ENCODE measurements at regions not wholly inside any gene's neighbourhood (a gene's known extent, or its start where the extent isn't known, plus 50 kb on each side); places are given as distances from the start of the nearest gene placed in this dataset.
"Not testable (repeated sequence)": the region's sequence is repeated elsewhere in the genome, so short reads cannot be mapped to it uniquely, and the experiment has no call there.

DNA sequence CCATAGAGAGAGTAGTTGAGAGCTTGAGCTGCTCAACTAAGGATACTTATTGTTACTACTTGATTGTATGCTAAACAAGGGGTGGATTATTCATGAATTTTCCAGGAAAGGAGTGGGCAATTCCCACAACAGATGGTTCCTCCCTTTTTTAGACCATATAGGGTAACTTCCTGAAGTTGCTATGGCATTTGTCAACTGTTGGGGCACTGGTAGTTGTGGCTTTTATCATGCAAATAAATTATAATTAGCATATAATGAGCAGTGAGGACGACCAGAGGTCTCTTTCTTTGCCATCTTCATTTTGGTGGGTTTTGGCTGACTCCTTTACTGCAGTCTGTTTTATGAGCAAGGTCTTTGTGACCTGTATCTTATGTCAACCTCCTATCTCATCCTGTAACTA lies 1403.5 kb upstream of the PABPC4L start:
- no peak for DNase-seq

DNA sequence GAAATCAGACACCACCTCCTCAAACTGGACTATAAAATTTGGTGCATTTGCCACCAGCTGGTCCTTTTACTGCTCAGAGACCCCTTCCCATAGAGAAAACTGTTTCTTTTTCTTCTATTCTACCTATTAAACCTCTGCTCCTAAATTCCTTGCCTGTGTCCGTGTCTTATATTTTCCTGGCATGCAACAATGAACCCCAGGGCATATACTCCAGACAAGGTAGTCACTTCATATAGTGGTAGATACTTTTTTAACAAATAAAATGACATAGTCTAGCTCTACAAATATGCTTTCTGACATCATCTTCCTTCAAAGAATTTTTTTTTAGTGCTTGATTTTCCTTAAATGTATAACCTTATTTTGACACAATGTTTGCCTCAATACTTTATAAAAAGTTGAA lies 1402.9 kb upstream of the PABPC4L start:
- no peak for DNase-seq

DNA sequence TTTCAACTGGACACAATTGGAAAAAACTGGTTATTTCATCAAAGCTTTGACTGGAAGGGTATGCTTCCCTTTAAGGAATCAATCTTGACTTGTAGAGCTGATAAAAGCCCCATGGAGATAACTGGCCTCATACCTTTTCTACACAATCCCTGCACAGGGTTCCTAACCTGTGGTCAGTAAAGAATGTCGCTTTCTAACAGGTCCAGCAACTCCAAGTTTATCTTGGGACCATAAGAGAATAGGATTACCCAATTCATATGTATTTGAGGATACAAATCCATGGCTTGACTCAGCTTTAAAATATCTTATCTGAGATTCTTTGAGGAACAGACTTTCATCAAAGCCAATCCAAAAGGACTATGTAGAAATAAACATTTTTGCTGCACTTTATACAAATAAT lies 1399.8 kb upstream of the PABPC4L start:
- DNase-seq, result no peak

DNA sequence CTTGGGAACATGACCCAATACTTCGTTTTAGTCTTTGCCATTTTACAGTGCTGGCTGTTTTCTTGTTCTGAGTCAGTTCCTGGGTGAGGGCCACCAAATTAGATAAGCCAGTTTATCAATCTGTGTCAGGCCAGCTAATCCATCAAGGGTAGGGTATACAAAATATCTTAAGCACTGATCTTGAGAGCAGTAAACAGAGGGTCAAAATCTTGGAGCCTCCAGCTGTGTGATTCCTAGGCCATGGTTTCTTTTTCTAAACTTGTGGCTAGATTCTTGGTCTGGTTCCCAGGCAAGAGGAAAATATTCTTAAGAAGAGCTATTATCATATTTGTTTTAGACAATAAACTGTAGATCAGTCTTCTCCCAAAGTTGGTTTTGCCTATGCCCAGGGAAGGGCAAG lies 1396.6 kb upstream of the PABPC4L start:
- no peak for DNase-seq

DNA sequence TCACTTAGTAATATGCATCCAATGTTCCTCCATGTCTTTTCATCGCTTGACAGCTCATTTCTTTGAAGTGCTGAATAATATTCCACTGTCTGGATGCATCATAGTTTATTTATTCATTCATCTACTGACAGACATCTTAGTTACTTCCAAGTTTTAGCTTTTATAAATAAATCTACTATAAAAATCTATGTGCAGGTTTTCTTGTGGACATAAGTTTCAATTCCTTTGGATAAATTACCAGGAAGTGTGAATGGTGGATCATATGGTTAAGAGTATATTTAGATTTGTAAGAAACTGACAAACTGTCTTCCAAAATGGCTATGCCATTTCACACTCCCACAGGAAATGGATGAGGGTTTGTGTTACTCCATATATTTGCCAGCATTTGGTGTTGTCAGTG lies 1392.9 kb upstream of the PABPC4L start:
- DNase-seq, result no peak

DNA sequence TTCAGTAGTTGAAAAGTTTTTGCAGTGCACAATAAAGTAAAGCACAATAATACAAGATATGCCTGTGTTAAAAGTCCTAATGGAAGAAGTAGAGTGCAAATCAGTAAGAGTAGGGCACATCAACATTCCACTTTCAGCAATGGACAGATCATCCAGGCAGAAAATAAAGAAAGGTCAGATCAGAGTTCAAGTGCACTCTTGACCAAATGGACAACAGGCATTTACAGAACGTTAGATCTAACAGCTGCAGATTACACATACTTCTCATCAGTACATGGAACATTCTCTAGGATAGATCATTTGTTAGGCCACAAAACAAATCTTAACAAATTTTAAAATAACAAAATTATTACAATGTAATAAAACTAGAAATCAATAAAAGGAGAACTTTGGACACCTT lies 1373.5 kb upstream of the PABPC4L start:
- DNase-seq, result no peak

DNA sequence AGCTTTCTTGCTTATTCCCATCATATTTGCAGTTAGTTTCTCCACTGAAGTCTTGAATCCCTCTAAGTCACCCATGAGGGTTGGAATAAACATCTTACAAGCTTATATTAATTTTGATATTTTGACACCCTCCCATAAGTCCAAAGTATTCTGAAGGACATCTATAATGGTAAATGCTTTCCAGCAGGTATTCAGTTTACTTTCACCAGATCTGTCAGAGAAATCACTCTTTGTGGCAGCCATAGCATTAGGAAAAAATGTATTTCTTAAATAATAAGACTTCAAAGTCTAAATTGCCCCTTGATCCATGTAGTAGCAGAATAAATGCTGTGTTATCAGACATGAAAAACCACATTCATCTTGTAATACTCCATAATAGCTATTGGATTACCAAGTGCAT lies 1371.7 kb upstream of the PABPC4L start:
- no peak for DNase-seq

DNA sequence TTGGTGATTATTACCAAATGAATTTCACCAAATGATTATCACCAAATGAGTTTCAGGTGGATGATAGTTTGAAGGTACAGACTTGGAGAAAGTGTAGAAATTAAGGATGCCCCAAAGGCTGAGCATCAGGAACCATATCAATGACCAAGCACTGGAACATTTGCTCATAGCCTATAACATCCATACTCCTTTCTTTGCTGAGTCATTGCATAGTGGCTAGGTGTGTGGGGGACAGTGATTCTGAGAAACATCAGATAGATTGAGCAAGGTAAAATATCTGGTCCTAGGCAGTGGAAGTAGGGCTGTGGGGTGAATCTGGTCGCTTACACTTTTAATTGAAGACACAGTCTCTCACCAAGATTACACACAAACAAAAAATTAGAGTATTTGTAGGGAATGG lies 1362.5 kb upstream of the PABPC4L start:
- DNase-seq, result no peak

DNA sequence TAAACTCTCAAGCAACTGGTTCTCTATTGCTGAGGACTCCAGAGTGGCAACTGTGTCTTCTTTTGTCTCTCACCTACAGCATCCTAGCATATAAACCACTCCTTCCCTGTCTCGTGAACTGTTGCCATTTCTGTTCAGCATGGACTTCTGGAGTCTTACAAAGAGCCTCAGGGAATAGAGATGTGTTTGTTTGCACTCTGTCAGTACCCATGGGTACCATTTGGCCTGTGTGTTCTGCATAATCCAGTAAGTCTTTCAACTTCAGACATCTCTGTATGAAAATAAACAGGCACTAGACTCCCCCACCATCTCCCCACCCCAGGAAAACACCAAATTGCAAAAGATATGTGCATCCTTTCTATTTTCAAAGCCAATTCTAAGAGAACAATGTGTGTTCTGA lies 1351.6 kb upstream of the PABPC4L start:
- DNase-seq, result no peak

DNA sequence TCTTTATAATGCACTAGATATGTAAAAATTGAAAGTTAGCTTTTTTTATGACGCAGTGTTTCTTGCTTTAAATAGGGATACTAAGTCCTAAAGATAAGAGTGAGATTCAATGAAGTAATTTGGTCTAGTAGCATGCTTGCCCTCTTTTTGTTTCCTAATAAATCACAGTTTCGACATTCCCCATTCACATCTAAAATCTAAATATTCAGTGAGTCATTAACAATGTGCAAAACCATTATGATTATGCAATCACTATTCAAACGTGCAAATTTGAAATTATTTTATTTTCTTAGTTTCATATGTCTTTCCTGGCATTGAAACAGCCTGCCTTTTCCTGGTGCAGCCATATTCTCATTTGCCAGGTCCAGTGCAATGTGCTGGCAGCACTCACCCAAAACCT lies 1350.5 kb upstream of the PABPC4L start:
- no peak for DNase-seq

DNA sequence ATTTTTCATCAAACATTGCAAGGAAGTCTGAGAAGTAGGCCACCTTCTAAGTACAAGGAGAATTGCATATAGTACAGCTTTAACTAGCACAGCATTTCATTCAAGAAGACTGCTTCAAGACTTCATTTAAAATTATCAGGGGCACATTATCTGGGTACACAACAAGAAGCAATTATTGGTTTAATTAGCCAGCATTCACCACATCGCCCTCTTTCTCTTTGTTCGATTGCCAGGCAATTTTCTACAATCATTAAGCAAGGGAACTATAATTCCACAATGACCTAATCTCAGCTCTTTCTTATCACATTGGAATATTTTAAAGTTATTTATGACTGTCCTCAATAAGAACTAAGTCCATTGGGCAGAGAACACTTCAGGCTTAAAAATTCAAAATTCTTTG lies 1347.1 kb upstream of the PABPC4L start:
- DNase-seq, result no peak

DNA sequence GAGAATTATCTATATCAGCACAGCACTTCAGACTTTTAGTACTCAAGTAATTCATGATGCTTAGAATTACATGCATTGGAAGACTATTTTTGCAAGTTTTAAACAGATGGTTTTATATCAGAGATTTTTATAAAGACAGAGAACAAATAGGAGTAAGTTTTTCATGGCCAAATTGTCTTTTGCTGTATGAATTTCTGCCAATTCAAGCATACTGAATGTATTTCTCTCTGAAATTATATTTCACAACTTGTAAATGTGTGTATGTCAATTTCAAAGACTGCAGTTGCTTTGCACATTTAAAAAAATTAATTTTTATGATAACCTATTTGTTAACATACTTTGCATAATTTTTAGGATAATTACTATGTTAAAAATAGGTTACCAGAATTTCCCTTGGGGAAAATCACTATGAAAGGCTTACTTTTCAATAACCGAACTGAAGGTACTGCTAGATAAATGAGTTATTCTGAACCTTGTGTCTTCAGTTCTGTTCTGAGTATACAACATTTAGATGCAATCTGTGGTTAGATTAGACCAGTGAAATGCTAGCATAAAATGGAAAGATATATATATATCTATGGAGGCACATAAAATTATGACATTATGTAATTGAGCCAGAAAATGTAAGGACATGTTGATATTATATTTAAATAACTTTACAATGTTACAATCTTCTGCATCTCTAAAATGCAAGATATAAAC lies 1344.2 kb upstream of the PABPC4L start:
- no peak for DNase-seq

DNA sequence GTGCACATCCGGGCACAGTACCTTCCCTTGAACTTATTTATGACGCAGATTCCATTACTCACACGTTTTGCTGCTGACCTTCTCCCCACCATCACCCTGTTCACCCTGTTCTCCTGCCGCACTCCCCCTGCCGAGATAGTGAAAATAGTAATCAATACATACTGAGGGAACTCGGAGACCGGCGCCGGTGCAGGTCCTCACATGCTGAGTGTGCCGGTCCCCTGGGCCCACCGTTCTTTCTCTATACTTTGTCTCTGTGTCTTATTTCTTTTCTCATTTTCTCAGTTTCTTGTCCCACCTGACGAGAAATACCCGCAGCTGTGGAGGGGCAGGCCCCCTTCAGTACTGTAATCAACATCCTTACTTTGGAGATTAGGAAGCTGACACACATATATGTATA lies 1337.1 kb upstream of the PABPC4L start:
- DNase-seq, result no peak

DNA sequence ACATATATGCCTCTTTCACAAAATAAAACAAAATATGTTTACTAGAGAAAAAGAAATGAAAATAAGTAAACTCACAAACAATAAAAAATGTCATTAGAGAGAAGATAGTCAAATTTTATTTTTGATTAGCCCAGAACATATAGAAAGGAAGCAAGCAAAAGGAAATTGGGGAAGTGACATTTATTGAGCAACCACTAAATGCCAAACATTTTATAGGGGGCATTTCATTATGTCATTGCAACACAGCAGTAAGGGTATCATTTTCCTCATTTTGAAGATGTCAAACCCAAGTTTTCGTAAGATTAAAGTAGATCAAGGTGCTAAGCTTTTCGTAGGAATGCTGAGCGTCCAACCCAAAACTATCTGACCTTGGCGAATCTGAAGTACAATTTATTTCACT lies 1331.5 kb upstream of the PABPC4L start:
- no peak for DNase-seq

DNA sequence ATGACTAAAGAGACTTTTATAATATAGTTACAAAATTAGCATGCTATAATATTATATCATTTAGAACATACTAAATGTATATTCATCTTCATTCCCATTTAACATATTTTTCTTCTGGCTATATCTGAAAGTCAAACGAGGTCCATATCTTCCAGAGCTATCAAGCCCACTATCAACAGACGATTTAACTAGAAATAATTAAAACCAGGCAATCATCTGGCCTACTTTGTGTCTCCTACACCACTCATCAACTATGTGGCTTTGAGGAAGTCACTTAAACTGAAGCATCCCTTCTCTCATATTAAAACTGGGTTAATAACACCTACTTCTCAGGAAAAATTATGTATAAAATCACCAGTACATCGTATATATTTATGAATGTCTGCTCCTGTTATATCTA lies 1330.5 kb upstream of the PABPC4L start:
- DNase-seq, result no peak

DNA sequence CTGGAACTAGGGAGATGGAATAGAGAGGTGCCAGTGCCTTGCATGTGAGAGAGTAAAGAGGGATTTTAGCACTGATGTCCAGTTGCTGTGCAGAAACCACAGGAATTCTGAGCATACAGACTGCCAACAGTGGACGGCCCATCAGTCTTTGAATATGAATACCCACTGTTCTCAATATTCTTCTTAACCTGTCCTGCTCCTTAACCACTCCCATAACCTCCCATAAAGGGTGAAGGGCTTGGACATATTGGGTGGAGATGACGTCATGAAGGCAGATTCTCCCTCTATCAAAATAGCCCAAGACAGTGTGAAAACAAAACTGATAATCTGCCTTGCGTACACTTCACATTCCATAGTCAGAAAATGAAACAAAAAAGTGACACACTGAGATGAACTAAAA lies 1313.7 kb upstream of the PABPC4L start:
- DNase-seq, result no peak

DNA sequence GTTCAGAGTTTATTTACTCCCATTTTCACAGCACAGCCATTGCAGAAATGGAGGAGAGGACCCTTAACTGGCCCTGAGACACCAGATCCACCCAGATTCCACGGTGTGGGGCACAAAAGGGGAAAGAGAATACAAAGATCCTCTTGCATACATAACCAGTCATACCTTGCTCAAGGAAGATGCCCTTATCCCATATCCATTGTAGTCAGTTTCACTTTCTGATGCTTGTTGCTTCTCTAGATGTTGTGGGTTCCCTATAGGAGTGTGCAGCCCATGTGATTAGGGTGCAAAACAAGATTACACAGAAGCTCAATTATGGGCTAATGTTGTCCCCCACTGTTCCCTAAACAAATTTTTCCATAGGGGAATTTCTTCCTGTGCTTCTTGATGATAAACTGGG lies 1309.0 kb upstream of the PABPC4L start:
- no peak for DNase-seq

DNA sequence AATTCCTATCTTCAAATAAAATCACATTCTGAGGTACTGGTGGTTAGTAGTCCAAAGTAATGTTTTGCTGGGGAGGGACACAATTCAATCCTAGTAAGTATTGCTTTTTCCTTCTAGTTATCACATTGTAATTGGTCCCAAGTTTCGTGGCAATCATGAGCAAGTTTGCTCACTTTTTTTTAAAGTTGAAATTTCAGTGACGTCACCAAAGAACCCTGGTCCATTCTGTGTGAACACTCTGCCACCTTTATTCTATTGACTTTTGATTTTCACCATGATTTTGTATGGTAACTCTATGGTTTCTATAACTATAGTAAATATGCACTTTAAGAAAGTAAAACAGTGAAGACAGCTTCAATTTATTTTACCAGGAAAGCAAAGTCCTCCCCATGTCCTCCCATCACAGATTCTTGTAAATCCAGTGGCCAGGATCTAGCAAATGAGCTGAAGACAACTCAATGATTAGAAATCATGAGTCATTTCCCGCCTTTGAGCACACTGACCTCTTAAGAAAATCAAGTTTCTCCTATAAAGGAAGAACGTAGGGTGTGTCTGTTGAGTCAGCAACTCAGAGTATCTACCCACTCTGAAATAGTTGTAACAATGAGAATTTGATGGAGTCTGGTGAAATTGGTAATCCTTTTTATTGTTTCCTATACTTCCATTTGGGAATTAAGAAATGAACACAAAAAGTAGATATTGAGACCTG lies 1306.6 kb upstream of the PABPC4L start:
- peak; percentile 0 for DNase-seq

DNA sequence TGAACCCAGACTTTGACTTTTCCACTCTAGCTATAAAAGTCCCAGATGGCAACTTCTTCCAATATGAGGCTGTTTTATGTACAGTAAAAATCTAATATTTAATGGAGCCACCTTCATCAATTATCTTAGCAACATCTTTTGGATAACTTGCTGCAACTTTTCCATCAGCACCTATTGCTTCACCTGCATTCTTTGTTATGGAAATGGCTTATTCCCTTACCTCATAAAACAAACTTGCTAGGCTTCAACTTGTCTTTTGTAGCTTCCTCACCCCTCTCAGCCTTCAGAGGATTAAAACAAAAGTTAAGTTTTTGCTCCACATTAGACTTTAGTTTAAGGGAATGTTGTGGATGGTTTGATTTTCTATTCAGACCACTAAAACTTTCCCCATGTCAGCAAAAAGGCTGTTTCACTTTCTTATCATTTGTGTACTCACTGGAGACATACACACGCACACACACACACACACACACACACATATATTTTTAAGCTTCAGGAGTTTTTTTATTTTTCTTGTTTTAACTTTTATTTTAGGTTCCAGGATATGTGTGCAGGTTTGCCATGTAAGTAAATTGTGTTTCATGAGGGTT lies 1296.1 kb upstream of the PABPC4L start:
- no peak for DNase-seq

DNA sequence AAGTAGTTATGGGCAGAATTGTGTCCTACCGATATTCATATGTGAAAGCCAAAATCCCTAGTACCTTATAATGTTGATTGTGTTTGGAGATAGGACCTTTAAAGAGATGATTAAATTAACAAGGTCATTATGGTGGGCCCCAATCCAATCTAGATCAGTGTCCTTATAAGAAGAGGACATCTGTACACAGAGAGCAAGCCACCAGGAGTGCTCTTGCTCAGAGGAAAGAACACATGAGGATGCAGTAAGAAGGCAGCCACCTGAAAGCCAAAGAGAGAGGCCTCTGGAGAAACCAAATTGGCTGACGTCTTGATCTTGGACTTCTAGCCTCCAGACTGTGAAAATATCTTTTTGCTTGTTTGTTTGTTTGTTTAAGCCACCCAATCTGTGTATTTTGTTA lies 1290.8 kb upstream of the PABPC4L start:
- no peak for DNase-seq

DNA sequence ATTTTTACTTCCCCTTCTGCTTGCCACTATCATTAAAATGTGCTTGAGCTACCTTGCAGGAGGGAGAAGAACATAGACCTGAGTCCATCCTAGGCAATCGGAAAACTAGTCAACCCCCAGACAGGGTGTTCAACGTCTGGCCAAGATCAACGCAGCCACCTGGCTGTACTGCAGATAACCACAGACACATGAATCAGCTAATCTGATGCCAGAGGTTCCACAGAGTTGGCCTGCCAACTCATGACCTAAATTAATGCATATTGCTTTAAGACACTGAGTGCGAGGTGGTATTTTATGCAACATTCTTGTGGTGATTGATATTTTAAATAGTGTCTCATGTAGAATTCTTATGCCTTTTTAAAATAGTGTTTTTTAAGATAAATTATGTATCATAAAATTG lies 1283.8 kb upstream of the PABPC4L start:
- DNase-seq, result no peak

DNA sequence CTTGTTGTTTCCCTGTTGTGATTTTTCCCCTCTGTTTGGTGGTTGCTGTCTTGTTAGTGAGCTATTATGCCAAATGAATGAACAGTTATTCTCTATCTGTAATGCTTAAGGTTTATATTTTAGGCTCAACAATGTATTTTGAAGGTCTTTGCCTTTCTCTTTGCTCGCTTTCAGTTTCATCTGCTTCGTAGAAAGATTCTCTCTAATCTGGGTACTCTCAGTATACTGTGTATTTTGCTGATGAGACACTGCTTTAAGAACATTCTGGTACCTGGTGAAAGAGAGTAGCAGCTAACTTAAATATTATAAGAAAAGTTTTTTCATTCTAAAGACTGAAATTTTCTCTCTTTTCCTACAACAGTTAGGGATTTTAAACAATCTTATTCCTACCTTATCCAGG lies 1274.7 kb upstream of the PABPC4L start:
- DNase-seq, result no peak

DNA sequence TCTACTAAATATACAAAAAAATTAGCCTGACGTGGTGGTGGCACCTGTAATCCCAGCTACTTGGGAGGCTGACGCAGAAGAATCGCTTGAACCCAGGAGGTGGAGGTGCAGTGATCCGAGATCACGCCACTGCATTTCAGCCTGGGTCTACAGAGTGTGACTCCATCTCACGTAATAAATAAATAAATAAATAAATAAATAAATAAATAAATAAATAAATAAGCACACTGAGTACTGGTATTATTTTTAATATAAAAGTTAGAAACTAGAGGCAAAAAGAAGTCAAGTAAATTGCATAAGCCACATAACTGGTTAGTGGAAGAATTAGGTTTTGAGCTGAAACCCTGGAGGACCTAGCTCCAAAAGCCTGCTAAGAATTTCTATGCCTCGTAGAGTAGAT lies 1262.7 kb upstream of the PABPC4L start:
- no peak for DNase-seq

DNA sequence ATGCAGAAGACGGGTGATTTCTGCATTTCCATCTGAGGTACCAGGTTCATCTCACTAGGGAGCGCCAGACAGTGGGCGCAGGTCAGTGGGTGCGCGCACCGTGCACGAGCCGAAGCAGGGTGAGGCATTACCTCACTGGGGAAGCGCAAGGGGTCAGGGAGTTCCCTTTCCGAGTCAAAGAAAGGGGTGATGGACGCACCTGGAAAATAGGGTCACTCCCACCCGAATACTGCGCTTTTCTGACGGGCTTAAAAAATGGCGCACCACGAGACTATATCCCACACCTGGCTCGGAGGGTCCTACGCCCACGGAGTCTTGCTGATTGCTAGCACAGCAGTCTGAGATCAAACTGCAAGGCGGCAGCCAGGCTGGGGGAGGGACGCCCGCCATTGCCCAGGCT lies 1246.0 kb upstream of the PABPC4L start:
- not testable (repeated sequence) for DNase-seq

DNA sequence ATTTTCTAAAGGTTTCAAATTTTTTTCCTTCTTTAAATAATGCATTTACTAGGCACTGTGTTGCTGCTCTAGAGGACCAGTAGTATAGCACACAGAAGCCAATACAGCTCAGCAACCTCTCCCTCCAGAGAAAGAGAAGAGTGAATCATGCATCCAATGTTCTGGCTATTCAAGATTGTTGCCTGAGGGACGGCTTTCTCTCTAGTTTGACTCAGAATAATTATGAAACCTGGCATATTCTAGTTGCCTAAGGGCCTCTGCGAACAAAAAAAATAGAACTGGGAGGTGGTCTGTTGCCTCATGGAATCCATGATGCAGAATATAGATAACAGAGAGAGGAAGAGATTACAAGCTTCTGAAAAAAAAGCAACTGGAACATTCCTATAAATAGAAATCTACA lies 1233.3 kb upstream of the PABPC4L start:
- DNase-seq, result no peak
